NCI-H774 (cell line): ENCODE measurements at regions not wholly inside any gene's neighbourhood (a gene's known extent, or its start where the extent isn't known, plus 50 kb on each side); places are given as distances from the start of the nearest gene placed in this dataset.
A peak's percentile ranks its signal among the peaks of the same experiment; 100 is the strongest.

ENCODE experiments used
- DNase-seq: peaks from one replicate; lab custom pipeline; 2025; lab: John Stamatoyannopoulos, UW

- no peak for DNase-seq
Measured at GRCh38 chr3:20811631-20812030, 625.6 kb upstream of the SGO1 start.

DNA sequence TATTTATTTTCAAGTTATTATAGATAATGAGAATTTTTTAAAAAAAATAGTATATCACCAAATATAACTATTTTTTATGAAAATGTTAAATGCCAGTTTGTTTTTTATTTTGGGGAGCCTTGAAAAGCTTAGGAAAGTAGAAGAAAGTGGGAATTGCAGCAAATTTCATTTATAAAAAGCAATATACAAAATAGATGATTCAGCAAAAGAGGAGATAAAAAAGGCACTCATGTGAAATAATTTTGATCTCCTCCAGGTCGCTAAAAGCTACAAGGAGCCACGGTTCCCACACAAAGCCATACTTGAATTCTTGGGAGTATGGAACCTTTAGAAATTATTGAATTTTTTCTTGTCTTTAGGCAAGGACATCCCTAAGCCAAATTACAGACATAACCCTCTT, 625.0 kb upstream of the SGO1 start:
- DNase-seq = no peak

DNA sequence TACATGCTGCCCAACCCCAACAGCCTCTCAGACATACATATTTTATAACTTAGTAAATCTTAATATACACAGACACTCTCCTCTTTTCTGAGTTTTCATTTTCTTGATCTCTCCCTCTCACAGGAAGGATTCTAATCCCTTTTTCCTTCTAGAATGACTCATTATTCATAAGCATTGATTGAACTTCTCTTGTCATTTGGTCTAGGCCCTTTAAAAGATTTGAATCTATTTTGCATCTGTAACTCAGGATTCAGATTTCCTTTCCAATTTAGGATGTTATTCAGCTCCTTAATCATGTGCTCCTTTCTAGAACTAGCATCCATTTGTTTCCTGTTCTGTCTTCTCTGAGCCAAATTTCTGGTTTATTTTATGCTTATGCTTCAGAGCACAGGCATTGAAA, 624.5 kb upstream of the SGO1 start:
- DNase-seq = no peak

DNA sequence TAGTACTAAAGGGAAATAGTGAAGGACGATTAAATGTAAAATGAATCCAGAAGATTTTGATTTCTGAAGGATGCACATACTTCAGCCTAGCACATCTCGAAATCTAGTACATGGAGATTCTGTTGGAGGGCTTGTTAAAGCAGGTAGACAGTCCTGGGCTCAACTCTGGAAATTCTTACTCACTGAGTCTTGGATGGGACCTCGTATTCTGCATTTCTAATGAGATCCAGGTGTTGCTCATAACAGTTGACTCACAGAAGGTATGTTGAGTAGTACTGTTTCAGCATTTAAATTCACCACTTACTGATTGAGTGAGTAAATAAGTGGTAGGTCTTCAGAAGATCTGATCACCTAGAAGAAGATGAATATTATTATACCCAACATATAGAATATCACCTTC, 623.4 kb upstream of the SGO1 start:
- no peak for DNase-seq

GRCh38 chr3:20808864-20809263, 622.9 kb upstream of the SGO1 start:
- DNase-seq = no peak

DNA sequence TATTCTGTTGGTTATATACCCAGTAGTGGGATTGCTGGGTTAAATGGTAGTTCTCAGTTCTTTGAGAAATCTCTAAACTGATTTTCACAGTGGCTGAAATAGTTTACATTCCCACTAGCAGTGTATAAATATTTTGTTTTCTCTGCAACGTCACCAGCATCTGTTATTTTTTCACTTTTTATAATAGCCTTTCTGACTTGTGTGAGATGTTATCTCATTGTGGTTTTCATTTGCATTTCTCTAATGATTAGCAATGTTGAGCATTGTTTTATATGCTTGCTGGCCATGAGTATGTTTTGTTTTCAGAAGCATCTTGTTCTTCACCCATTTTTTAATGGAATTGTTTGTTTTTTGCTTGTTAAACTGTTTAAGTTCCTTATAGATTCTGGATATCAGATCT, 612.7 kb upstream of the SGO1 start:
- DNase-seq = no peak

DNA sequence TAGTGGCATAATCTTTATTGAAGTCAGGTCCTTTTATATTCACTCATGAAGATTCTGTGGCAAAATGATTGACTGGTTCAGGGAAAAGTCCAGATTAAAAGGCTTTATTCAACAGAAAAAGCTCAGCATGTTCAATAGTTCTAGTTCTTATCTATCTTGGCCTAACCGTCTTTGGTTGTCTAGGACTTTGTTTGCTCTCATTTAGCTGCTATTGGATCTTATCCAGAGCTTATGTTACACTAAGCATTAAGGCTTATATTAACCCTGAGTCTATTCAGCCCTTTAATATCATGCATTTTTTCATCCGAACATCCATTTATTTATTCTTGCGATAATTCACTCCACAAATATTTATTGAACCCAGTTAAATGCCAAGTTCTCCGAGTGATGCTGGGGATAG, 601.0 kb upstream of the SGO1 start:
- no peak for DNase-seq

GRCh38 chr3:20776692-20777091, 590.7 kb upstream of the SGO1 start:
- no peak for DNase-seq

- DNase-seq = no peak
Measured at GRCh38 chr3:20776286-20776685, 590.3 kb upstream of the SGO1 start.

- DNase-seq = no peak
Measured at GRCh38 chr3:20773320-20773984, 587.4 kb upstream of the SGO1 start.

- DNase-seq = peak; percentile 9
Measured at GRCh38 chr3:20772869-20773268, 586.9 kb upstream of the SGO1 start.

DNA sequence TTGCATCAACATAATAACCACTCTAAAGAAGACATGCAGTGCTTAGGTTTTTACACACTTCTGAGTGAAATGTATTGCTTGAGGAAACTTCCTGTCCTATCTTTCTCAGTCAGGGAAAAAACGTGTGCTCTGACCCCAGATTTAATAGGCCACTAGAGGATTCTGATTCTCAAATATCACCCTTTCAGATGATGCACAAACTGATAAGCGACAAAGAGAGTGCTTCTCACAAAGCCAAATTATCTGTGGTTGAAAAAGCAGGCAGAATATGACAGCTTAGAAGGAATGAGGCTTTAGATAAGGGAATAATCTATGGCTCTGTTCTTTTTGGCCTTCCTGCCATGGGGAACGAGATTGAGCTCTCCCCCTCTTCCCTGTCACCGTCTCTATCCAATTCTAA, 583.4 kb upstream of the SGO1 start:
- no peak for DNase-seq

GRCh38 chr3:20760981-20761380, 575.0 kb upstream of the SGO1 start:
- DNase-seq = no peak

DNA sequence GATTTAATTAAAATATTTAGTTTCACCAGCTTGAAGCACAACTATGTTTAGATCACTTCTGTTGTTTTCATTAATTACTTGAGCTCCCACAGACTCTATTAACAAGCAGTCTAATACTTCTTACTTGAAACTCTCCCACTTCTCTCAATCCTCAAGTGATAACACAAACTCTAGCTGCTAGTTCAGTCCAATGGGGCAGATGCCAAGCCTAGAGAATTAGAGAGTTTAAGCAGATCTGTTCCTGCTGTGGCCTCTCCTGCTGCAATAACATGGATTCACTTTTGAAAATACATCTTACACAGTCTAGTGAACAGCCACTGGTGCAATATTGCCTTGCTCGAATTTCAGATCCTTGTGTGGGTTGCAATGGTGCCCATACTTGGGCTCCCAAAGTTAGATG, 566.4 kb upstream of the SGO1 start:
- DNase-seq = no peak

DNA sequence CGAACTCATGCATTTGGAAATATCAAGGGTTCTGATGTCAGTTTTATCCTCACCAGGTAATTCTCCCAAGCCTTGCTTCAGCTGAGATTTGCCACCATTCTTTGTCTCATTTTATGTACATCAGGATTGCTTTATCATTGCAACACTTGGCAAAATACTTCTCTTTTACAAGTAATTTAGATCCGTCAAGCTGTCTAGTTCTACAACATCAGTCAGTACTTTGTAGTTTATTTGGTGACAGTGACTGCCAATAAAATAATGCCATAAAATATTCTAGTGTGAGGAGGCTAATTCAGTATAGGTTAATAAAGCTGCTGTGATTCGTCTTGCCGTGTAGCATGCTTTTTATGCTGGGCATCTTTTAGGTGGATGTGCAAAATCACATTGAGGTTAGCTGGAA, 565.3 kb upstream of the SGO1 start:
- no peak for DNase-seq

DNA sequence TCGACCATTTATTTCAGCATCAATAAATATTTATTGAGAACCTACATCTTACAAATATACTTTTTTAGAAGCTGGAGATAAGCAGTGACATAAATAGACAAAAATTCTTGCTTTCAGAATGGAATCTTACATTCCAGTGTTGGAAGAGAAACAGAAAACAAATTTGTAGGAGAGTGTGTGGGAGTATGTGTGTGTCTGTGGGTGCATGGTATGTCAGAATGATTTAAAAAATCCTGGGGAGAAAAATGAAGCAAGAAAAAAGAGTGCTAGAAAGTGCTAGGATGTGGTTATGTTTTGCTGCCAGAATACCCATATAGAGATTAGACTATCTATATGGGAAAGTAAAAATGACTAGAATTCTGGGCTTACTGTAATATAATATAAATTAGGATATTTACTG, 561.7 kb upstream of the SGO1 start:
- no peak for DNase-seq

- DNase-seq = no peak
Measured at GRCh38 chr3:20743553-20744321, 557.7 kb upstream of the SGO1 start.

DNA sequence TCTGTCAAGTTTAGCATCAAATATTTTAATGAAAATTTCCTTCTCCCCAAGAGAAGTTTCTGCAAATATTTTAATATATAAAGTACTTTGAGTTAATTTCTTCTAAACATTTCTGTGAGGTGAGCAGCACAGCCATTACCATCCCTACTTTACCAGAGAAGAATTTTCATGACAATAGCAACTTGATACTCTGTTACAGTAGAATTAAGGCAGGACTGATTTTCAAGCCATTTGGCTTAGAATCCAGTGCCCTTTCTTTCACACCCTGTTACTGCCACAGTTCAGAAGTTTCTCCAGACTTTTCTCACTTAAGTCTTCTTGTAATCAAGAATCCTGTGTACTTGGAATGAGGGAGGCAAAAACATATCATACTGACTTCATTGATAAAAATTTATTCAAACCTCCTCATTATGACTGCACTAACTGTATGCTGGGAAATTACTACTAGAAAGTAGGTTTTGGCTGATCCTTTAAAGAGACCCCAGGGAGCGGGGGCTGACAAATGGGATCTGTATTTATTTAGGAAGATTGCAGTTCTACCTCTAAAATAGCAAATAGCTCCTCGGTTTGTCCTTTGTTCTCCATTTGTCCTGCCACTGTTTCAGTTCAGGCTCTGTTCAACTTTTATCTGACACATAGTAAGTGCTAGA, 557.0 kb upstream of the SGO1 start:
- no peak for DNase-seq

DNA sequence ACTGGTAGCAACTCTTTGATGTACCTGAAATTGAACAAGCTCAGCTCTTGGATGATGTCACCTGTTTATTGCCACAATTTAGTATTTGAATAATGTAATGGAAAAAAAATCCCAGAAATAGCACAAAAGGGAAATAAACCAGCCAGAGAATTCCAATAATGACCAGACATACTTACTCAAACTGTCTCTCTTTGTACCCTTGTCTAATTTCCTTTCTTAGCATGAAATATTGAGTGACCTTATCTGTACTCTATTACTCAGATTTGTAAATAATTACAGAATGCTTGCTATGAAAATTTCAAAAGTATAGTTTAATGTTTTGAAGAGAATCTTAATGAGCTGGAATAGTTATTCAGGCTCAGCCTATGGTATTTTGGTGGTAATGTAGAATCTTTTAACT, 555.4 kb upstream of the SGO1 start:
- no peak for DNase-seq

- peak; percentile 2 for DNase-seq
Measured at GRCh38 chr3:20739814-20740213, 553.8 kb upstream of the SGO1 start.

DNA sequence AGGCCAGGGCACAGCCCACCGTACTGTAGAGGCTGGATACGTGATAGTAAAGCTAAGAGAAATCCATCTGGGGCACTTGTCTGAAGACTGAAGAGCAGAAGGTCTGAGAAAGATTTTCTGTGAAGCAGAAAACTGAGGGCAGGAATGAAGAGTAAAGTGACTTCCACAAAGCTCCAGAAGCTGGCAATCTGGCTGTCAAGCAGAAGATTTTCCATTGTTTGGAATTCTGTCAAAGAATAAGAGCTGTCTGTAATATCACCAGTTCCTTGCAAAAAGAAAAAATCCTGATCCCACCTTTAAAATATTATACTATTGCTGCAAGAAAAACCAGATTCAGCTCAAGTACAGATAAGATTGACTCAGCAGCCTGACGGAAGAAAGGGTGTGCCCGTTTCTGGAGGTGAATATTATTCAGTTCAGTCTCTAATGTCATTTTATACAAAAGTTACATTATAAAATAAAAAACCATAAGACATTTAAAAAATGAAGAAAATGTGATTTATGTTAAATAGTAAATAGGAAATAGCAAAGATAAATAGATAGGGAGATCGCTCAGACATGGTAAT, 550.4 kb upstream of the SGO1 start:
- DNase-seq = no peak

- DNase-seq = no peak
Measured at GRCh38 chr3:20729185-20729584, 543.2 kb upstream of the SGO1 start.

GRCh38 chr3:20726786-20727185, 540.8 kb upstream of the SGO1 start:
- no peak for DNase-seq
